ENCODE measurements at regions not wholly inside any gene's neighbourhood (a gene's known extent, or its start where the extent isn't known, plus 50 kb on each side); places are given as distances from the start of the nearest gene placed in this dataset.

DNA sequence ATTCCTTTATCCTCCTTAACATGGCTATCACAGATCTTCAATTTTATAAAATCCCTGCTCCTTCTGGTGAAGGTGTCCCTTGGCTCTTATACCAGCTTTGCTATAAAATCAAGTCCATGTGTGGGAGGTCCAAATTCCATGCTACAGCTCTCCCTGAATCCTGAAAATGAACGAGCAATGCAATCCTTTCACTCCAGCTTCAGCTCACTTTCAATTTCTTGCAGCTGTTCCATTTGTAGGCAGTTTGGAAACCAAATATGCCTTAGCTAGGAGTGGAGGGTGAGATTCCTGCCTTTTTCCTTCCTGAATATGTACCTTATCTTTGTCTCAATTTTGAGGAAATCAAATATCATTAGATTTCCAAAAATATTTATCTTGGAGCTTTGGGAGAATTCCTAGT is 402.6 kb downstream of the TTLL7 start:
- in situ Hi-C loops (cut with HindIII; ENCODE audit: low sequenced_read_pairs), result no loop called here

DNA sequence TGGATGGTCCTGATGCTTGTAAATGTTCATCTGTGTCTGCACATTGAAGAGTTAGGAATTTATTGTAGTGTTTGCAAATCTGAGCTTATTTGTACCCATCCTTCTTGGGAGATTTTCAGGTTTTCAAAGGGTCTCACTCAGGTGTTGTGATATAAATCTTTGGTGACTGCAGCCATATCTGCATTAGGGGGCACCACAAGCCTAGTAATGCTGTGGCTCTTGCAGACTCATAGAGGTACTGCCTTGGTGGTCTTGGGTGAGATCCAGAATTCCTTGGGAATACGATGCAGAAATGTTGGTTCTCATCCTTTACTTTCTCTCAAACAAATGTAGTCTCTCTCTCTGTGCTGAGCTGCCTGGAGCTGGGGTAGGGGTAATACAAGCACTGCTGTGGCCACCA is 405.9 kb downstream of the TTLL7 start:
- in situ Hi-C loops (cut with HindIII; ENCODE audit: low sequenced_read_pairs), result no loop called here

DNA sequence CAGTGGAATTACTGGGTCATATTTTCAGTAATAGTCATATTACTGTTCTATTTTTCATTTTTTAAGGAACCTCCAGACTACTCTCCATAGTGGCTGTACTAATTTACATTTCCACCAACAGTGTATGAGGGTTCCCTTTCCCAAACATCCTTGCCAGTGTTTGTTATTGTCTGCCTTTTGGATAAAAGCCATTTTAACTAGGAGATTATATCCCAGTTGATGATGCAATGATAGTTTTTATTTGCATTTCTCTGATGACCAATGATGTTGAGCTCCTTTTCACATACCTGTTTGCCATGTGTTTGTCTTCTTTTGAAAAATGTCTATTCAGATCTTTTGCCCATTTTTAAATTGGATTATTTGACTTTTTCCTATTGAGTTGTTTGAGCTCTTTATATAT is 410.8 kb downstream of the TTLL7 start:
- in situ Hi-C loops (cut with HindIII; ENCODE audit: low sequenced_read_pairs), result no loop called here

DNA sequence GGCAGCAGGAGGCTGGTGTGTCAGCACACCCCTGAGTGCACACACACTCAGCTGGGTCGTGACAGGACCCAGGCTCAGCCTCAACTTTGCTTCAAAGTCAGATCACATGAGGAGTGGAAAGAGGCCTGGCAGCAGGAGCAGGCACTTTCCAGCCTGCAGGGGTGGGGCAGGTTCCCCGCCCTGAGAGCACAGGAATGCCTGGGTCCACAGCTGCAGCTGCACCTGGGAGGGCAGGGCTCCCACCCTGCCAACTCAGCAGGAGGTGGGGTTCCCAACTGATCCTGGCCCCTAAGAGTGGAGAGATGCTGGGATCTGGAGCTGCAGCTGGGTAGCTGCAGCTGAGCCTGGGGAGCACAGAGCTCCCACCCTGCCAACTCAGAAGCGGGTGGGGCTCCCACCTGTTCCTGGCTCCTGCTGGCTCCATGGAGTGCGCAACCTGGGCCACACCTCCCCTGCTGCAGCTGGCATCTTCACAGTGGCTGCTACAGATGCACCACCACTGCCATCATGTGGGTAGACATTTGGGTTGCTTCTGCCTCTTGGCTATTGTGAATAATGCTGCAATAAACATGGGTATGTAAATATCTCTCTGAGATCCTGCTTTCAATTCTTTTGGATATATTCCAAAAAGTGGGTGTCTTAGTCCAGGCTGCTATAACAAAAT is 415.4 kb downstream of the TTLL7 start:
- in situ Hi-C loops (cut with HindIII; ENCODE audit: low sequenced_read_pairs), result no loop called here

DNA sequence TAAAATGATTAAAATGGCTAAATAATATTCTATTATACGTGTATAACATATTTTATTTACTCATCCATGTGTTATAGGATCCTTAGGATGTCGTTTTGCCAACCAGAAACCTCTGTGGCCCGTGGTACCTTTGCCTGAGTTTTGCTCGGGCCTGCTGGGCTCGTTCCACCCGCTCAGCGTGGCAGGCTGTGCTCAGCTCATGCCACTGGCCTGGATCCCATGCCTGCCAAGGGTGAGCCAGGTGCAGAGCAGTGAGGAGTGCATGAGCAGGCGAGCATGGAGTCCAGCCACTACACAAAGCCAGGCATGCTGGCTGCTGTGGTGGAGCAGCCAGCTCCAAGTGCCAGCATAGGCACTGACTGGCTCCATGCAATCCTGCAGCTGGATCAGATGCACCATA is 417.2 kb downstream of the TTLL7 start:
- in situ Hi-C loops (cut with HindIII; ENCODE audit: low sequenced_read_pairs), result no loop called here

DNA sequence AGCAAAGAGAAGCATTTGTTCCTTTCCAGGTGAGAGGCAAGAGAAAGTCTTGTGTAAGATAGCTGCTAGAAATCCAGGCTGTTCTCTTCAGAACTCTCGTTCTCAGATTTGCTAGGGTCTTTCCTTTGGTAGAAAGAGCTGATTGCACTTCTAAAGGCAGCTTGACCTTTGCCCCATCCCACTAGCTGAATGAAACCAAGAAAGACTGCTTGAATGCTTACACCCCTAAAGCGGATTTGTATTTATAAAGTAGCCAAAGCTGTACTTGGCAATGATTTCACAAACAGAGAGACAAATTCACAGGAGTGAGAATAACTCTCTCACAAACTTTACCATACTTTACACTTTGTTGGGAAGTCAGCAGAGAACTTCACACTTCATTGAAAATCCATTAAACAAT is 424.1 kb downstream of the TTLL7 start:
- in situ Hi-C loops (cut with HindIII; ENCODE audit: low sequenced_read_pairs), result no loop called here

DNA sequence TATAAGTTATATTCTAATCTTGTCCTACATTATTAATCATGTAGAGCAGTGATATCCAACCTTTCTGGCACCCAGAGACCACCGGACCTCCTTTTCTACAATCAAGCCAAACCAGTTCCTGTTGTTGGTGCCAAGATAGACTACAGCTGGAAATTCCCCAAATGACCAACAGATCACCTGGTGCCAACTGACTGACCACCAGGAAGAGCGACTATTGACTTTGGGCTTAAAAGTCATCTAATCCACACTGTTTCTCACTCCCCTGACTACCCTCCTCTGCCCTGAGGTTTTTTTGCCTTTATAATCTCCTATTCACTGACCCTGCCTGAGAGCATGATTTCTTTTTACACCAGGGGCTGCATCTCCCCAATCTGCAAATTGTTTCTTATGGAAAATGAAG is 425.2 kb downstream of the TTLL7 start:
- in situ Hi-C loops (cut with HindIII; ENCODE audit: low sequenced_read_pairs), result no loop called here

DNA sequence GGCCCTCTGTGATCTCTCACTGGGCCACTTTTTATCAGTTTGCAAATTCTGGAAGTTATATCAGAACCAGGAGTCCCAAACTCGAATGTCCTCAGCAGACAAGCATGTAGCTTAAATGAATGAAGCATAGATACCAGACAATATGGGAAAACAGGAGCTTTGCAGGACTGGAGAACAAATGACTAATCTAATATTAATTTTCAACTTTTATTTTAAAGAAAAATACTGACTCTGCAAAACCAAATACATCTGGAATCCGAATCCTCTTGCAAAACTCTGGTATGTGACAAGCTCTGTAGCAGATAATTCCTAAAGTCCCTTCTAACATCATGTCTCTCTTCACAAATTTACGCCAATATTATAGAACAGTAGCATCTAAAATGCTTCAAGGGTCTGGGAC is 427.4 kb downstream of the TTLL7 start:
- in situ Hi-C loops (cut with HindIII; ENCODE audit: low sequenced_read_pairs), result no loop called here

DNA sequence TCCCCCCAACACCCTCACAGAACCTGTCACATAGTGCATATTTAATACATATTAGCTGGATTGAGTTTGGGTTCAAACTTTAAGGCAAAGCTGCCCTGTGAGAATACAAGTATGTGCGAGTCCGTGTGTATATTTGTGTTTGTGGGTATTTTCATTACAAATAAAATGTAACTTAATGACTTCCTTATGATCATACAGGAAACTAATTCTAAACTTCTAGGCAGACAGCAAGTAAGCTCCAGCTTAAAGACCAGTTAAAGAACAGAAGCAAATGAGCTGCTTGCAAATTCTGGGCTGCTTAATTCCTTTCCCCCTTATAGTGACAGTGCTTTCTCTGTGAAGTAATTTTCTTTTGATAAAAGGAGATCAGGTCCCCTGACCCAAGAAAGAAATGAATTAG is 437.6 kb downstream of the TTLL7 start:
- in situ Hi-C loops (cut with HindIII; ENCODE audit: low sequenced_read_pairs), result no loop called here

DNA sequence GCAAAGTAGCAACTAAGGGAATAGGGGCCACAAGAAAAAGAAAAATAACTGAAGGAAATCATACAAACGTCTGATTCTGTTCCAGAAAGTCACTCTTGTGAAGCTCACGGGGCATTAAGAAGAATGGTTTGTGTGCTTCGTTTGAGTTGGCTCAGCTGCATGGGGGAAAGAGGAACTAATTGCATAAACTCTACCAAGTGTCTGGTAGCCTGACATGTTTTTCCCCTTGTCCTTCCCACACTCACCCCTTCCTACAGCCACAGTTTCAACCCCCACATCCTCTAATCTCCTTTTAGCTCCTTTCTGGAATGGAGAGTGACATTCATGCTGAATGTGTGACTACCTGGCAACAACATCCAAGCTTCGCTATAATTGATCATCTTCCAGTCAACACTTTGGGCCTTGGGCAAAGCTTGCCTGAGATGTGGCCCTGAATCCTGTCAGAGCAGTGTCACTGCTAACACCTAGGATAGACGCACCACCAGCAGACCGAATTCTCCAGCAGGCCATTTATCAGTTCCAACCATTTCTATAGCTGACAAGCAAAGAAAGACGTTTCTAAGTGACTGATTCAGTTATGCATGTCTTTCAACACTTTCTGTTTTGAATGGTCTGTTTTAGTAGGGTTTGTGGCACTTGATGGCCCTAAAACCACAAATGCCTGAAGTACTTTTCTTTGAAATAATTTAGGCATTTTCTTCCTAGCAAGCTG is 439.6 kb downstream of the TTLL7 start:
- in situ Hi-C loops (cut with HindIII; ENCODE audit: low sequenced_read_pairs), result no loop called here

DNA sequence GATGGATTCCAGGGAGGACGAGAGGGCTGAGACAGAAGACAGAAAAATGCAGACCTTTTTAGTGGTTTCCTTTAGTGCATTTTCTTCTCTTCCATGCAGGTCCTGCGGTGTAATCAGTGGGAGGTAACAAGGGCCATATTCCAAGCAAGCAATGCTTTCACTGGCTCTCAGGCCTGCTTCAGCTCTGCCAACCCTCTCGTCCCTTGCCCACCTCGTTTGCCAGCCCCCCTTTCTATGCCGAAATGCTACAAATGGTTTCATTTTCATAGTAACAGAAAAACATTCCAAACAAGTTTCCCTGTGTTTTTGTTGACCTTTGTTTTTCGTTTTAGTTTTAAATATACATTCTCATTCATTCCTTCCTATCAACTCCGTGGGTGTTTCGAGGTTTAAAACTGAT is 443.1 kb downstream of the TTLL7 start:
- in situ Hi-C loops (cut with HindIII; ENCODE audit: low sequenced_read_pairs), result no loop called here

DNA sequence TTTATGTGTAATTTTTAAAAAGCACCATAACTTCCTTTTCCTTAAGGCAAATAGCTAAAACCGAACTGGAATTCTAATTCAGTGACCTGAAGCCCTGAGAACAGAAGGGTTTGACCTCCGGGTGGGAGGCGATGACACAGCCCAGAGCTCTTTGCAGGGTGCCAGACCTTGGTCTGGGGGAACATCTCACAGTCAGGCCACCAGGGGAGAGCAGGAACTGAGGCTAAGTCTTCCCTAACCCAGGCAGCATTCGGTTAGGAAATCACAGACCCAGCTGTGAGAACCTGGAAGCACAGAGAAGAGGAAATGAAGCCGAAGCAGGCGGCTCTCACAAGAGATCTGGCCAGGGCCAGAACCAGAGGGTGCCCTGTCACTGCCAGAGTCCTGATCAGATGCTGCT is 444.8 kb downstream of the TTLL7 start:
- in situ Hi-C loops (cut with HindIII; ENCODE audit: low sequenced_read_pairs), result no loop called here

DNA sequence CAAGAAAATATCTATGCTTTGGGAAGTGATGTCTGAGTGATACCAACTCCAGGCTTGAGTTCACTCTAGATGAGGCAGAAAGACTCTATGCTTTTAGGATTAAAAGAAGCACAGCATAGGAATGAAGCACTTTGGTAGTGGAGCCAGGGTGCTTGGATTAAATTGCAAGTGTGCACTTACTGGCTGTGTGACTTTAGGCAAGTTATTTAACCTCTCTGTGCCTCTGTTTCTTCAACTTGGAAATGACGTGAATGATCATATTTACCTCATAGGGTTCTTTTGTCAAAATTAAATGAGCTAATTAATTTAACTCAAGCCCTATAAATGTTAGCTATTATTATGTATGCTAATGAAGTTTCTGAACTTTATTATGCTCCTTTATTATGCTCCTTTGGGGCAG is 446.1 kb downstream of the TTLL7 start:
- in situ Hi-C loops (cut with HindIII; ENCODE audit: low sequenced_read_pairs), result no loop called here

DNA sequence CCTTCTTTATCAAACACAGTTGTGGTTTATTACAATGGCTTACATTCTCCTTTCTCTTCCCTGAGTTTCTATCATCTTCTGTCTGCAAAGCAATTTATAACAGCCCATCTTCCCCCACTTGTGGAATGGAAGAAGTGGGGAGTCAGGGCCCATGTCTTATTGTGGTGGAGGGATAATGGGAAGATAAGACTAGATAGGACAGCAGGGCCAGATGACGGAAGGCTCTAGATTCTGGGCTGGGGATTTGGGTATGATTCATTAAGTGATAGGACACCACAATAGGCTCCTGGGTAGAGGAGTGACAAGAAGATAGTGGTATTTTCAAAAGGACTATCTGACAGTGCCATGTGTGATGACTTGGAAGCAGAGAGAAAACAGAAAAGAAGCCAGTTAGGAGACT is 450.6 kb downstream of the TTLL7 start:
- in situ Hi-C loops (cut with HindIII; ENCODE audit: low sequenced_read_pairs), result no loop called here

DNA sequence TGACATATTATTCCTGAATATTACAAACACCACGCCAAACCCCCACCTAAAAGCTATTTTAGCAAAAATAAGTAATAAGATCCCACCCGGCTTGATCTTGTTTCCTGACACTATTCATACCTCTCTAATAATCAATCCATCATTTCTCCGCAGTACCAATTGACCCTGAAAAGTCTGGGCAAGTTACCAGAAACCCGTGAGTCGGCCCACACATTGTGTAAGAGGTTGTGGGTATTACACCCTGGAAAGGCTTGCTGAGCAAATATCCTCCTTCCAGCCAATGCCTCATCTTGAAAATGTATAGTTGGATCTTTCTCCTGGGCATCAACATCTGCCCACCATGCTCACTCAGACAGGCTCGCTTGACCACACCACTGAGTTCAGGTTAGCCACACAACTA is 451.0 kb downstream of the TTLL7 start:
- in situ Hi-C loops (cut with HindIII; ENCODE audit: low sequenced_read_pairs), result no loop called here

DNA sequence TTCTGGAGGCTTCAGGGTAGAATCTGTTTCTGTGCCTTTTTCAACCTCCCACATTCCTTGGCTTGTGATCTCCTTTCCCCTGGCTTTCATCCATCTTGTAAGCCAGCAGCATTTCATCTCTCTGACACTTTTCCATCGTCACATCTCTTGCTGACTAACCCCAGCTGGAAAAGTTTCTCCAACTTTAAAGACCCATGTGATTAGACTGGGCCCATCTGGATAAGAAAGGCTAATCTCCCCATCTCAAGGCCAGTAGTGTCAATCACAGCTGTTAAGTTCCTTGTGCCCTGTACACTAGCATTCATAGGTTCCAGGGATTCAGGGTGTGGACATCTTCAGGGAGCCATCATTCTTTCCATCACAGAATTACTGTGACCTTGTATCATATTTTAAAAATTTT is 452.1 kb downstream of the TTLL7 start:
- in situ Hi-C loops (cut with HindIII; ENCODE audit: low sequenced_read_pairs), result no loop called here

DNA sequence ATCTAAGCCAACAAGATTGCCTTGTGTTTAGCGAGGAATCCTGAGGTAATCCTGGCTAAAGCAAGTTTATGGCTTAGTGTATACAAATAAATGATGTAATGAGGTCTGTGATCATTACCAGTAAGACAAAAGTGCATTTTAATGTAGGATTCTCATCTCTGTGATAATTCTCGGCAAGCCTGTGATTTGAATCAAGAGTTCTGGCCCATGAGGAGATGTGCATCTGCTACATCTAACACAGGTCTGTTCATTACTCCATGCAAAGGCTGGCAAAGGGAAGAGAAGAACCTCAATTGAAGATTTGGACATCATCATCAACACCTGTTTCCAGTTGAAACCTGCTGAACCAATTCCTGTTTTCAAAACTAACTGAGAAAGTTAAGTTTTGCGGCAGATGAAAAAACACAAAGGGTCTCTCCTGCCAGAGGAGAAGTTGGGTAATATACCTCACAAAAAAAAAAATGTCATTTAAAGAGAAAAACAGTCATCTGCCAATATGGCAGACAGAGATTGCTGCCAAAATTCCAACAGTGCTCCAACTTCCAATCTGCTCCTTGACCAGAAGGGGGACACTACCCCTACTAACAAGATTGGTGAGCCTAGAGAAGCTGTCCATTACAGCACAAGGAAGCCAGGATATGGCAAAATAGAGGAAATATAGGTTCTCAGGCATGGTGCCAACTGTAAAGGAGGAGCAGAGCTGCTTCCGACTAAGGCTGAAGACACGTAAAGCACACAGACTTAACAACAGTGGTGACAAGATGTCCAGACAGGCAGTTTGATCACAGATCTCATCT is 453.7 kb downstream of the TTLL7 start:
- in situ Hi-C loops (cut with HindIII; ENCODE audit: low sequenced_read_pairs), result no loop called here

DNA sequence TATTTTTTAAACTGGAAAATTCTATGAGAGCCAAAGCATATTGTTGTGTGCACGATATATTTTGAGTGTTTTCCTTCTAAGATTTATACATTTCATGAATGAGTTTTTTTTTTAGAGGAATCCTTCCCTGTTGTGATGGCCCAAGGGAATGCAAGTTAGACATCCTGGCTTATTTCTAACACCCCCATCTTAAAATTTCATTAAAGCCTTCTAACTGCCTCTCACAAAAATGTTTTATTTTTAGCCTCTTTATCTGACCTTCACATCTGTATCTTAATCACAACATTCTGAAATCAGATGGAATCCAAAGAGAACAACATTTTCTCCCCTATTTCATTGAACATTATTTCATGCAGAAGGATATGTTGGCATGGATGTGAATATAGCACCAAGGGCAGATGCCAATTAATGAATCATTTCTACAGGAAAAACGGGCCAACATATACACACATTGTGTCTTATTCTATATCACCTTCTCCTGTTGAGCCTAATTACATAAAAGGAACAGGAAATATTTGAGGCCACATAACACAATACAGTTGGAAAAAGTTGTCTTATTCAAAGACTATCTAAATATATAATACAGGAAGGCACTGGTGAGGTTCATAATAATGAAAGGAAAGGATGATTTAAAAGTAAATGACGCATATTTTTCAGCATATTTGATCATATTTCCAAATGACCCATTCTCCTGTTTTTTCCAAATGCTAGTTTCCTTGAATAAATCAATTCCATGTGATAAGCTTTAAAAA is 455.5 kb downstream of the TTLL7 start:
- in situ Hi-C loops (cut with HindIII; ENCODE audit: low sequenced_read_pairs), result no loop called here

DNA sequence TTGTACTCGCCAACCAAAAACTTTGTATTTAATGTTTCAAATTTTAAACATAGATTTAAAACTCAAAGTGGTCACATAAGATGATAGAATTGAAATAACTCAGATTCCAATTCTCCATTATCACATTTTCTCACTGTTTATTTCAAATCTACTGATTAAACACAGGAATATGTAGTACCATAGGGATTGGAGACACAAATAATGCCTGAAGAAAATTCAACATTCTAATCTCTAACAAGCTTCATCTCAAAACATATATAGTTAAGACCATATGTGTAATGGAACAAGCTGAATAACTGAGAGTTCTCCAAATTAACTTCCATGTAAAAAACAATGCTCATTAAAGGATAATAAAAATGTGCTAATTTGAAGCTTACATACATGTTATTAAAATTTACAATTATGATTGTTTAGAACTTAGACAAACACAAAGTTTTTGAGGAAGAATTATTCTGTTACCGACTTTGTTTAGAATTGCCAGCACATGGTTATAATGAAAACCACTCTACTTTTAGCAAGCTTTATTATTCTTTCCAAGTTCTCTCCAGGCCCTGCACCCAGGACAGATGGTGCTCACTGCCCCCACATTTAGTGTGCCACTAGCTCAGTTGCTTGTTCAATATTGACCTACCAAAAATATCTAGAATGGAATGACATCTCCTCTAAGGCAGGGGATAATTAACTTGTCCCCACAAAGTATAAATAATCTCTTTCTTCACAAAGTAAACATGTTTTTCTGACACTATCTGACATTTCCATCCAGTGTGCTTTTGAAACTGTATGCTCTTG is 467.2 kb downstream of the TTLL7 start:
- in situ Hi-C loops (cut with HindIII; ENCODE audit: low sequenced_read_pairs), result no loop called here

DNA sequence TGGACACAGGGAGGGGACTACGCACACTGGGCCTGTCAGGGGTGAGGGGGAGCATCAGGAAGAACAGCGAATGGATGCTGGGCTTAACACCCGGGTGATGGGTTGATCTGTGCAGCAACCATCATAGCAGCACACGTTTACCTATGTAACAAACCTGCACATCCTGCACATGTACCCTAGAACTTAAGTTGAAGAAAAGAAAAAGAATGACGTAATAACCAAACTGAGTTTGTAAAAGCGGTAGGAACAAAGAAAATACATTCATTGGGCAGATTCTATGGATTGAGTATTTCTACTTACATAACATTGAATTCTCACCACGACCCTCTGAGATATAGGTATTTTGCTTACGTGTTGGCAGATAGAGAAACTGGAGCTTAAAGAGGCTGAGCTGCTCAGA is 468.4 kb downstream of the TTLL7 start:
- in situ Hi-C loops (cut with HindIII; ENCODE audit: low sequenced_read_pairs), result no loop called here

DNA sequence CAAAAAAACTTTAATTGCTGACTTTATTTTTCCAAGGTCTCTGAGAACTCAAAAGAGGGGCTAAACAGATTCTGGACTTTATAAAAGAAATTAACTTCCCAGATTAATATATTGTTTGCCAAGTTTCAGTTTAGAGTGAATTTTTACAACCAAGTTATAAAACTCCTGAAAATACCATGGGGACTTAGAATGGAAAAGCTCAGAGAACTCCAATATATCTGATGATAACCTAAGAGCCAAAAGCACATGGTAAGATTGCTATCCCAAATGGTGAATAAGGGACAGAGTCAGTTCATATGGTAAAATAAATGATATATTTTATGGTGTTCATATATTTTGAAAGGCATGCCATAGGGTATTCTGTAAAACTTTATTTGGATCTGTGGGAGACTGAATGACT is 470.9 kb downstream of the TTLL7 start:
- in situ Hi-C loops (cut with HindIII; ENCODE audit: low sequenced_read_pairs), result no loop called here
